GM23338 (cell line): ENCODE measurements at regions not wholly inside any gene's neighbourhood (a gene's known extent, or its start where the extent isn't known, plus 50 kb on each side); places are given as distances from the start of the nearest gene placed in this dataset.

Source experiments
- ATAC-seq: fragments of 200-7000 bp; cut with Tn5 transposase; 3 replicates; pipeline ENCODE4 v1.9.1; 2020
- DNase-seq: peaks from one replicate; pipeline ENCODE4 v3.0.0-alpha.2; 2015; ENCODE audit warnings: low spot score
- H2AFZ ChIP-seq: fragments of 200-600 bp; sonication (generic); 2 replicates; pipeline ENCODE4 v1.8.0; 2016; ENCODE audit warnings: antibody characterized with exemption, mild to moderate bottlenecking, moderate library complexity
- H3F3A ChIP-seq: fragments of 200-600 bp; sonication (generic); replicated peaks from 2 replicates; pipeline ENCODE4 v1.8.0; 2017; ENCODE audit warnings: antibody characterized with exemption, mixed run types, low read depth
- H3K27ac ChIP-seq: fragments of 200-600 bp; sonication (generic); 2 replicates; pipeline ENCODE4 v1.6.1; 2016; ENCODE audit warnings: low read depth
- H3K27me3 ChIP-seq: fragments of 200-600 bp; sonication (generic); 2 replicates; pipeline ENCODE4 v1.8.0; 2016; ENCODE audit warnings: mild to moderate bottlenecking, mixed run types, moderate library complexity; ENCODE audit not compliant: insufficient read depth
- H3K36me3 ChIP-seq: fragments of 200-600 bp; sonication (generic); 2 replicates; pipeline ENCODE4 v1.8.0; 2016; ENCODE audit warnings: mild to moderate bottlenecking; ENCODE audit not compliant: insufficient read depth
- H3K4me1 ChIP-seq: fragments of 200-600 bp; sonication (generic); 2 replicates; pipeline ENCODE4 v1.8.0; 2016; ENCODE audit warnings: mild to moderate bottlenecking, moderate library complexity; ENCODE audit not compliant: insufficient read depth
- H3K4me2 ChIP-seq: fragments of 200-600 bp; sonication (generic); 2 replicates; pipeline ENCODE4 v1.7.1; 2017; ENCODE audit warnings: mixed run types
- H3K4me3 ChIP-seq: fragments of 200-600 bp; sonication (generic); 2 replicates; pipeline ENCODE4 v1.6.1; 2016; ENCODE audit warnings: mixed run types
- H3K79me2 ChIP-seq: fragments of 200-600 bp; sonication (generic); replicated peaks from 2 replicates; pipeline ENCODE4 v1.8.0; 2017; ENCODE audit warnings: mild to moderate bottlenecking; ENCODE audit not compliant: insufficient read depth
- H3K9me2 ChIP-seq: fragments of 200-600 bp; sonication (generic); 2 replicates; pipeline ENCODE4 v1.8.0; 2017; ENCODE audit not compliant: insufficient read depth
- H4K20me1 ChIP-seq: fragments of 200-600 bp; sonication (generic); replicated peaks from 2 replicates; pipeline ENCODE4 v1.8.0; 2017; ENCODE audit warnings: mild to moderate bottlenecking; ENCODE audit not compliant: insufficient read depth
- H3K27ac Mint-ChIP-seq: 2 replicates; pipeline ENCODE4 v1.8.0; 2020; ENCODE audit warnings: inconsistent platforms, mild to moderate bottlenecking, moderate library complexity, mixed read lengths
- H3K27me3 Mint-ChIP-seq: 3 replicates; pipeline ENCODE4 v1.8.0; 2022; ENCODE audit warnings: low read depth, mild to moderate bottlenecking, moderate library complexity, mixed read lengths, inconsistent platforms; ENCODE audit not compliant: insufficient read depth, poor library complexity
- H3K36me3 Mint-ChIP-seq: 3 replicates; pipeline ENCODE4 v1.8.0; 2021; ENCODE audit warnings: low read depth, mild to moderate bottlenecking, inconsistent platforms, moderate library complexity, mixed read lengths
- H3K4me1 Mint-ChIP-seq: 3 replicates; pipeline ENCODE4 v1.8.0; 2020; ENCODE audit warnings: mild to moderate bottlenecking, inconsistent platforms, mixed read lengths
- H3K4me3 Mint-ChIP-seq: 3 replicates; pipeline ENCODE4 v1.8.0; 2021; ENCODE audit warnings: moderate library complexity, mild to moderate bottlenecking, inconsistent platforms, mixed read lengths
- H3K9me3 Mint-ChIP-seq: 3 replicates; pipeline ENCODE4 v1.8.0; 2020; ENCODE audit warnings: moderate library complexity, mild to moderate bottlenecking, inconsistent platforms, mixed read lengths
- CREB1 ChIP-seq: fragments of 250-450 bp; sonication (Bioruptor Pico); IDR thresholded peaks from 2 replicates; pipeline ENCODE4 v1.5.0; 2020; ENCODE audit warnings: low read depth, mild to moderate bottlenecking, moderate library complexity
- CTCF ChIP-seq, 2 experiments: fragments of 200-600 bp in 1 of 2; sonication (generic) in 1 of 2; conservative IDR thresholded peaks; 2 replicates each; pipeline versions ENCODE4 v1.5.1 to v1.6.1; 2016 to 2017; ENCODE audit warnings: antibody characterized with exemption in 2 of 2, low read depth in 2 of 2, mild to moderate bottlenecking in 2 of 2, moderate library complexity in 1 of 2
- ETS1 ChIP-seq: IDR thresholded peaks from 2 replicates; pipeline ENCODE4 v1.6.1; 2016; ENCODE audit warnings: antibody characterized with exemption
- EZH2 ChIP-seq: fragments of 200-600 bp; sonication (generic); IDR thresholded peaks from one replicate; pipeline ENCODE4 v1.8.0; 2017; ENCODE audit warnings: antibody characterized with exemption, mild to moderate bottlenecking, low read depth; ENCODE audit not compliant: unreplicated experiment
- EZH2phosphoT487 ChIP-seq: fragments of 200-600 bp; sonication (generic); IDR thresholded peaks from one replicate; pipeline ENCODE4 v1.8.1; 2018; ENCODE audit warnings: antibody characterized with exemption; ENCODE audit not compliant: unreplicated experiment
- JUNB ChIP-seq: IDR thresholded peaks from one replicate; pipeline ENCODE4 v1.6.1; 2016; ENCODE audit warnings: antibody characterized with exemption; ENCODE audit not compliant: unreplicated experiment
- NANOG ChIP-seq: IDR thresholded peaks from 2 replicates; pipeline ENCODE4 v1.6.1; 2016; ENCODE audit warnings: antibody characterized with exemption, borderline replicate concordance
- POLR2AphosphoS5 ChIP-seq: IDR thresholded peaks from 2 replicates; pipeline ENCODE4 v1.6.1; 2016; ENCODE audit warnings: antibody characterized with exemption, low read depth
- REST ChIP-seq: IDR thresholded peaks from one replicate; pipeline ENCODE4 v1.6.1; 2018; ENCODE audit warnings: antibody characterized with exemption; ENCODE audit not compliant: unreplicated experiment
- STAT1 ChIP-seq: IDR thresholded peaks from one replicate; pipeline ENCODE4 v1.6.1; 2016; ENCODE audit warnings: antibody characterized with exemption; ENCODE audit not compliant: unreplicated experiment
- ZNF114 ChIP-seq: fragments of 250-450 bp; sonication (Bioruptor Pico); IDR thresholded peaks from 2 replicates; pipeline ENCODE4 v1.5.0; 2020; ENCODE audit warnings: mild to moderate bottlenecking, moderate library complexity
- ZNF331 ChIP-seq: fragments of 250-450 bp; sonication (Bioruptor Pico); IDR thresholded peaks from 2 replicates; pipeline ENCODE4 v1.5.0; 2020; ENCODE audit warnings: low read depth, mild to moderate bottlenecking, moderate library complexity
- ZNF462 ChIP-seq: fragments of 250-450 bp; sonication (Bioruptor Pico); IDR thresholded peaks from 2 replicates; pipeline ENCODE4 v1.5.0; 2020; ENCODE audit warnings: mild to moderate bottlenecking, moderate library complexity

GRCh38 chr21:19992540-19992939 lies 1005.7 kb upstream of the NCAM2 start:
- Mint-ChIP-seq H3K27me3 (no peaks in the 10 kb centered on the region), H3K4me3 (no peak overlapping the region), H3K9me3 (no peaks in the 10 kb centered on the region; the same call in 1 of the 3 replicates), H3K36me3 (peaks cover 4% of the 10 kb centered on the region; the same call in 1 of the 3 replicates), H3K27ac (no peak overlapping the region), H3K4me1 (no peaks in the 10 kb centered on the region)
- H3K4me3 ChIP-seq = no peak overlapping the region
- no peak for TF ChIP-seq ETS1
- TF ChIP-seq POLR2AphosphoS5 = no peak
- no peak for TF ChIP-seq JUNB
- no peak for TF ChIP-seq STAT1
- TF ChIP-seq EZH2 = no peak
- no peak for TF ChIP-seq ZNF462
- no peak for TF ChIP-seq CREB1 (CRISPR knock-in tag)
- no peak for TF ChIP-seq CTCF (conservative IDR thresholded peaks at IDR 0.05; ENCODE audit: low read depth in 2 of 2)
- TF ChIP-seq EZH2phosphoT487 = no peak
- no peak for TF ChIP-seq REST
- no peak for TF ChIP-seq ZNF331 (CRISPR knock-in tag)
- TF ChIP-seq NANOG = no peak
- no peak for TF ChIP-seq ZNF114
- H3K4me2 ChIP-seq = no peak overlapping the region
- no peaks in the 10 kb centered on the region for H3F3A ChIP-seq
- no peaks in the 10 kb centered on the region for H3K27me3 ChIP-seq
- H3K36me3 ChIP-seq = no peaks in the 10 kb centered on the region
- no peaks in the 10 kb centered on the region for H4K20me1 ChIP-seq
- H2AFZ ChIP-seq = no peak overlapping the region
- no peaks in the 10 kb centered on the region for H3K79me2 ChIP-seq
- DNase-seq (no peak), ATAC-seq (no peak)
- H3K4me1 ChIP-seq = no peaks in the 10 kb centered on the region
- H3K9me2 ChIP-seq = peaks cover 10% of the 10 kb centered on the region; the same call in 1 of the 2 replicates
- no peak overlapping the region for H3K27ac ChIP-seq
